GM18909 (cell line): ENCODE measurements at regions not wholly inside any gene's neighbourhood (a gene's known extent, or its start where the extent isn't known, plus 50 kb on each side); places are given as distances from the start of the nearest gene placed in this dataset.

Experiments
- ATAC-seq: cut with Tn5 transposase; IDR thresholded peaks from one replicate; pipeline ENCODE4 v1.9.1; 2021; ENCODE audit warnings: mild to moderate bottlenecking; ENCODE audit not compliant: unreplicated experiment, poor library complexity

DNA sequence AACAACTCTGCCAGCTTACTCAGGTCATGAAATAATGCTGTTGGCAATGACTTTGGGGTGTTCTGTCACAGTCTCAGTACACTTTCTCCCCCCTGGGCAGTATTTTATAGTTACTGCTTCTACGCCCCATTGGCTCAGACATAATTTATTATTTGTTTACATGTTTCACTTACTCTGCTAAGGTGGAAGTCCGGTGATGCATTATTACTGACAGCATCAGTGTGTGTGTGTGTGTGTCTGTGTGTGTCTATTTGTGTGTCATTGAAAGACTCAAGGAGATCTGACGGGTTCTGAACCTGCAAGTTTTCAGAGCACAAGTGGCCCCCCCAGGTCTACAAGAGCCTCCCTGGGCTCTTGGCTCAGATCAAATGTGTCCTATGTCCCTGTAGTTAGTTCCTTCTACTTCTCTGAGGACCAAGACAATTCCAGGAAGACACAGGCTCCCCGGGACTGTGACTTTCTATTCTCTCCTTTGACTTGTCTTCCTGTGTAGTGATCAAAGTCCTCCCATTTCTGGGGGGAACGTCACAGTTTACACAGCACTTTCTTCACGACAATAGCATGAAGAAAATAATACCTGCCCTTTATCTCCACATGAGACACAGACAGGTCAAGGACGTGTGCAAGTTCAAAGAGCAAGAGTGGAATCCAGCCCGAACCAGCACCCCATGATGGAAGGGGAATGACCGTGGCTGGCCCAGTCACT, 283.7 kb upstream of the GATB start:
- ATAC-seq = no peak

GRCh38 chr4:152041295-152041694, 280.5 kb upstream of the GATB start:
- no peak for ATAC-seq

GRCh38 chr4:152039691-152040090, 278.9 kb upstream of the GATB start:
- ATAC-seq = no peak

GRCh38 chr4:152039023-152039481, 278.2 kb upstream of the GATB start:
- ATAC-seq = no peak

DNA sequence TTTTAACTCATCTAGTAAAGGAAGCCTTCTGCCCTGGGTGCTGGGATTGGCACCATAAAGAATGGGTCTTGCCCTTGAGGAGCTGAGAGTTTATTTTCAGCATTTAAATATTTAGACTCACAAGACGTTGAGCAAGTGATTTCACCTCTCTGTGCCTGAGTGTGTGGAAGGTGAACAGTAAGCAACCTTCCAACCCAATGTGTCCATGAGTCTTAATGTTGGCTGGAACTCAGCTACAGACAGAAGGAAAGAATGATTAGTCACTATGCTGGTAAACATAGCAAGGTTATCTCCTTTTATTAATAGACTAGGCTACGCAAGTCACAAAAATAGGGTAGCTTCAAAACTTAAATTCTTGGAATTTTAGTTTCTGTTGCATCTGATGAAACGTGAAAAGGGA, 277.4 kb upstream of the GATB start:
- no peak for ATAC-seq

- ATAC-seq = no peak
Observed at GRCh38 chr4:152037435-152037834, 276.6 kb upstream of the GATB start.

DNA sequence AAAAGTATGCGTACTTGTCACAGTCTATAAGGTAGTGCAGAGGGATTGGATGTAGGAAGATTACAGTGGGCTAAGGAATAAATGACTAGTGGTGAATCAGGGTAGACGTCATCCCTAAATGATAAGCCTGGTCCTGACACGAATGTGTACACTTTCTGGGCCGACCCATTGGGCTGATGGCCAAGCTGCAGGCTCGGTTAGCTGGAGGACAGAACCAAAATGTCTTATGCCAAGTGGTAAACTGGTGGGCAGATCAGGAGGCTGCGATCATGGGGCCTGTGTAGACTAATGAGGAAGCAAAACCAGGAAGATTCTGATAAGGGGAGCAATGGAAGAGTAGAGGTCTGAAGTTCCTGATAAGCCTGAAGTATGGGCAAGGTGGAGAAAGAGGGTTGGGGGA, 272.8 kb upstream of the GATB start:
- ATAC-seq = no peak

- no peak for ATAC-seq
Observed at GRCh38 chr4:152032722-152033131, 271.9 kb upstream of the GATB start.

GRCh38 chr4:152029631-152030030, 268.8 kb upstream of the GATB start:
- no peak for ATAC-seq

DNA sequence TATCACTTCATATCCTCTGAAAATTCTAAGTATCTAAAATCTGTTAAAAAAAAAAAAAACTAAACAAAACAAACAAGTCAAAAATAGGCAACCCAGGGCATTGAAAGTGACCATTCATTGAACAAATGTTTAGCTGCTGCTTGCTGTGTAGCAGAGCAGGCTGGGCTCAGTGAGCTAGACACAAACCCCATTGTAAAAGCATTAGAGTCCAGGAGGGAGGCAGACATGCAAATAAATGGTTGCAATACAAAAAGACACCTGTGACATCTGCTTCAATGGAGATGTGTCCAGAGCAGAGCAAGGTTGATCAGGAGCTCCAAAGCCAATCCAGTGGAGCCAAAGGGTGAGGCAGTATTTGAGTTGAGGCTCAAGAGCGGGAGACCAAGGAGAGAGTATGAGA, 267.3 kb upstream of the GATB start:
- ATAC-seq = no peak

GRCh38 chr4:152024881-152025280, 264.1 kb upstream of the GATB start:
- ATAC-seq = no peak

GRCh38 chr4:152023674-152024073, 262.9 kb upstream of the GATB start:
- no peak for ATAC-seq

GRCh38 chr4:152022543-152022942, 261.7 kb upstream of the GATB start:
- ATAC-seq = no peak

- no peak for ATAC-seq
Observed at GRCh38 chr4:152021788-152022438, 261.1 kb upstream of the GATB start.

GRCh38 chr4:152020073-152020472, 259.3 kb upstream of the GATB start:
- ATAC-seq = no peak

GRCh38 chr4:152016303-152016620, 255.5 kb upstream of the GATB start:
- no peak for ATAC-seq

DNA sequence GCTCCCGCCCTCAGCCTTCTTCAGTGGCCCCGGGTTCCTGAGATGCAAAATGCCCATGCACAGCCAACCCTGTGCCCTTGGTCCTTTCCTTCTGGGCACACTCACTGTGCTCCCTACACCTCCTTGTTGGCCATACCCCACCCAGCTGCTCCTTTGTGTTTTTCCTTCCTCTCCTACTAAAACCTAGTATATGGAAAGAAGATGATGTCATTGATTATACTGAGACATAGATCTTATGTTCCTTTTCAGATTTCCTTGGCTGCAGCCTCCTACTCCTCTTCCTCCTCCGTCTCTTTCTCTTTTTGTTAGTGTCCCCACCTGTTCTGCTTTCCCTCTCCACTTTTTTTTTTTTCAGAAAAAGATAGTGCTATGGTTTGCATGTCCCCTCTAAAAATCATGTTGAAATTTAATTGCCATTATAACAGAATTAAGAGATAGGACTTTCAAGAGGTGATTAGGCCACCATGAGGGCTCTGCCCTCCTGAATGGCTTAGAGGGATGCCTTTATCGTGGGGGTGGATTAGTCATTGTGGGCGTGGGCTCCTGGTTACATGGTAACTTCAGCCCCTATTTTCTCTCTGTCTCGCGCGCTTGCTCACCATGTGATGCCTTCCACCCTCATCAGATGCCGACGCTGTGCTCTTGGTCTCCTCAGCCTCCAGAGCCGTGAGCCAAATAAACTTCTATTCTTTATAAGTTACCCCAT, 254.9 kb upstream of the GATB start:
- ATAC-seq = no peak

DNA sequence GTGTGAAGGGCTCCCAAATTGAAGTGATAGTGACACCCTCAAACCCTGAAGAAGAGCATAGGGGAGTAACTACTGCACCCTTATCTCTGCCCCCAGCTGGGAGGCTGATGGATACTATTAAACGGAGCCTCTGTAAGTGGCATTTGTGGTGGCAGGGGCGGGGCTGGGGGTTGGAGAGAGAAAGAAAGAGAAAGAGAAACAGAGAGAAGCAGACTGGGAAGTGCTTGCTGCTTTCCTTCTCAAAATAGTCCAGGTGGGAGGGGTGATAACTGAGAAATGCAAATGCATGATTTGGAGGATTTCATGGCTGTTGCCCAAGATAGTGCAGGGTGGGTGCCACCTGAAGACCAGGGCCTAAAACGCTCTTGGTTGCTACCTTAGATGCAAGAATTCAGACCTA, 253.5 kb upstream of the GATB start:
- ATAC-seq = peak; percentile 90

GRCh38 chr4:152011469-152011868, 250.7 kb upstream of the GATB start:
- no peak for ATAC-seq

GRCh38 chr4:152010710-152011079, 249.9 kb upstream of the GATB start:
- ATAC-seq = no peak

DNA sequence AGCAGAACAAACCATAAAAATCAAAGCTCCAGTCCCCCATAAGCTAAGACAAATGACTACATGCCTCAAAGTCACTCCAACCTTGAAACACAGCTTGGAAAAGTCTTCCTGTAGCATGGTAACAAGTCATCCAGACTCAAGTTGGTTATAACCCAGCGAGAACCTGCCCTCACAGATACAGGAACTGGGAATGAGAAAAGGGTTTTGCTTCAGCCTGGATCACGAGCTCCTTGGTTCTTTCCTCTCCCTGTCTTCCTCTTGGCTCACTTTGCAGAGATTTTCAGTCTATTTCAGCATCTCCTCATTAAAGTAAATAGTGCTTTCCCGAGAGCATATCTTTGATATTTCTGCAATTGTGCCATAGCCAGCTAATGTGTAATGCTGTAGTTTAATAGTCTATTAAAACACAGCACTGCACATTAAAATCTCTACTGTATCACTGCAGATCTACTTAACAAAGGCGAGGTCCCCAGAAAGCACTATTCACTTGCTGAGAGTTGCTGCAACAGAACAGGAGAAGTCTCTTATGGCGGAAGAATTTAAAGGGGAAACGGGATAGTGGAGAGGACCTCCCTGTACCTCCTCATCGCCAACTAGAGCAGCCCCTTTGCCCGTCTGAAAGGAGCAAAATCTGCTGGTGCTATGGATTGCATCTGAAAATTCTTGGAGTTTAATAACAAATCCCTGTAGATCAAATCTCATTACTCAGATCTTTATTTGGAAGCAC, 249.3 kb upstream of the GATB start:
- ATAC-seq = no peak
